ENCODE measurements at regions not wholly inside any gene's neighbourhood (a gene's known extent, or its start where the extent isn't known, plus 50 kb on each side); places are given as distances from the start of the nearest gene placed in this dataset.

- H3K27ac ChIP-seq (ENCODE audit: low read depth, low read length) = no peak overlapping the region
- H3F3A ChIP-seq (ENCODE audit: insufficient read depth) = no peaks in the 10 kb centered on the region
- no peaks in the 10 kb centered on the region for H3K9me3 ChIP-seq (ENCODE audit: insufficient read depth, low read length)
- H2AFZ ChIP-seq (ENCODE audit: low read depth, low read length, severe bottlenecking) = peak overlapping the region; percentile 95
- no peaks in the 10 kb centered on the region for H3K9me2 ChIP-seq (replicated peaks; ENCODE audit: insufficient read depth, low read length)
- H3K4me2 ChIP-seq (ENCODE audit: low read depth, low read length, poor library complexity, severe bottlenecking) = peak overlapping the region; percentile 17
- H3K36me3 ChIP-seq (ENCODE audit: low read length) = no peaks in the 10 kb centered on the region
- H3K27me3 ChIP-seq (ENCODE audit: low read length) = no peaks in the 10 kb centered on the region
- TF ChIP-seq EZH2phosphoT487 (conservative IDR thresholded peaks at IDR 0.05; ENCODE audit: low read length) (no peak), CTCF (IDR thresholded peaks at IDR 0.05; ENCODE audit: insufficient read depth, low read length, poor library complexity, severe bottlenecking) (no peak)
- H3K4me3 ChIP-seq (ENCODE audit: insufficient read depth, low read length, poor library complexity, severe bottlenecking) = no peak overlapping the region
- H3K79me2 ChIP-seq (ENCODE audit: insufficient read depth, low read length) = no peaks in the 10 kb centered on the region
- H3K9ac ChIP-seq (ENCODE audit: low read length) = no peak overlapping the region
- no peaks in the 10 kb centered on the region for H4K20me1 ChIP-seq (ENCODE audit: low read depth, low read length)
Measured at GRCh38 chr3:82354228-82354627, 592.8 kb upstream of the GBE1 start.

- TF ChIP-seq EZH2phosphoT487 (conservative IDR thresholded peaks at IDR 0.05; ENCODE audit: low read length) = no peak
- no peak for TF ChIP-seq CTCF (IDR thresholded peaks at IDR 0.05; ENCODE audit: insufficient read depth, low read length, poor library complexity, severe bottlenecking)
- no peaks in the 10 kb centered on the region for H3K79me2 ChIP-seq (ENCODE audit: insufficient read depth, low read length)
- no peaks in the 10 kb centered on the region for H3K9me2 ChIP-seq (replicated peaks; ENCODE audit: insufficient read depth, low read length)
- no peaks in the 10 kb centered on the region for H3K9me3 ChIP-seq (ENCODE audit: insufficient read depth, low read length)
- H3F3A ChIP-seq (ENCODE audit: insufficient read depth) = no peaks in the 10 kb centered on the region
- no peak overlapping the region for H3K4me3 ChIP-seq (ENCODE audit: insufficient read depth, low read length, poor library complexity, severe bottlenecking)
- no peaks in the 10 kb centered on the region for H3K36me3 ChIP-seq (ENCODE audit: low read length)
- no peaks in the 10 kb centered on the region for H3K27me3 ChIP-seq (ENCODE audit: low read length)
- H3K4me2 ChIP-seq (ENCODE audit: low read depth, low read length, poor library complexity, severe bottlenecking) = no peak overlapping the region
- peak overlapping the region; percentile 95 for H2AFZ ChIP-seq (ENCODE audit: low read depth, low read length, severe bottlenecking)
- no peaks in the 10 kb centered on the region for H4K20me1 ChIP-seq (ENCODE audit: low read depth, low read length)
- H3K27ac ChIP-seq (ENCODE audit: low read depth, low read length) = no peak overlapping the region
- H3K9ac ChIP-seq (ENCODE audit: low read length) = no peak overlapping the region
Measured at GRCh38 chr3:82353306-82354171, 592.1 kb upstream of the GBE1 start.

- no peaks in the 10 kb centered on the region for H3F3A ChIP-seq (ENCODE audit: insufficient read depth)
- peak overlapping the region; percentile 21 for H2AFZ ChIP-seq (ENCODE audit: low read depth, low read length, severe bottlenecking)
- H3K27me3 ChIP-seq (ENCODE audit: low read length) = no peaks in the 10 kb centered on the region
- H3K79me2 ChIP-seq (ENCODE audit: insufficient read depth, low read length) = no peaks in the 10 kb centered on the region
- H3K4me3 ChIP-seq (ENCODE audit: insufficient read depth, low read length, poor library complexity, severe bottlenecking) = no peak overlapping the region
- TF ChIP-seq EZH2phosphoT487 (conservative IDR thresholded peaks at IDR 0.05; ENCODE audit: low read length) (no peak), CTCF (IDR thresholded peaks at IDR 0.05; ENCODE audit: insufficient read depth, low read length, poor library complexity, severe bottlenecking) (no peak)
- H3K36me3 ChIP-seq (ENCODE audit: low read length) = no peaks in the 10 kb centered on the region
- H3K9ac ChIP-seq (ENCODE audit: low read length) = no peak overlapping the region
- no peak overlapping the region for H3K4me2 ChIP-seq (ENCODE audit: low read depth, low read length, poor library complexity, severe bottlenecking)
- H3K9me3 ChIP-seq (ENCODE audit: insufficient read depth, low read length) = no peaks in the 10 kb centered on the region
- no peaks in the 10 kb centered on the region for H4K20me1 ChIP-seq (ENCODE audit: low read depth, low read length)
- no peaks in the 10 kb centered on the region for H3K9me2 ChIP-seq (replicated peaks; ENCODE audit: insufficient read depth, low read length)
- H3K27ac ChIP-seq (ENCODE audit: low read depth, low read length) = no peak overlapping the region
Measured at GRCh38 chr3:82347585-82347984, 586.1 kb upstream of the GBE1 start.

Data from SU-DHL-6 (cell line).